GM18505 (cell line): ENCODE measurements at regions not wholly inside any gene's neighbourhood (a gene's known extent, or its start where the extent isn't known, plus 50 kb on each side); places are given as distances from the start of the nearest gene placed in this dataset.

Source experiments
- ATAC-seq: cut with Tn5 transposase; IDR thresholded peaks from one replicate; pipeline ENCODE4 v1.9.1; 2021; ENCODE audit not compliant: unreplicated experiment
- POLR2A ChIP-seq: IDR thresholded peaks from 4 replicates; pipeline ENCODE4 v1.6.1; 2011; ENCODE audit warnings: borderline replicate concordance; ENCODE audit not compliant: insufficient read depth, insufficient read length; ENCODE audit errors: extremely low read depth

DNA sequence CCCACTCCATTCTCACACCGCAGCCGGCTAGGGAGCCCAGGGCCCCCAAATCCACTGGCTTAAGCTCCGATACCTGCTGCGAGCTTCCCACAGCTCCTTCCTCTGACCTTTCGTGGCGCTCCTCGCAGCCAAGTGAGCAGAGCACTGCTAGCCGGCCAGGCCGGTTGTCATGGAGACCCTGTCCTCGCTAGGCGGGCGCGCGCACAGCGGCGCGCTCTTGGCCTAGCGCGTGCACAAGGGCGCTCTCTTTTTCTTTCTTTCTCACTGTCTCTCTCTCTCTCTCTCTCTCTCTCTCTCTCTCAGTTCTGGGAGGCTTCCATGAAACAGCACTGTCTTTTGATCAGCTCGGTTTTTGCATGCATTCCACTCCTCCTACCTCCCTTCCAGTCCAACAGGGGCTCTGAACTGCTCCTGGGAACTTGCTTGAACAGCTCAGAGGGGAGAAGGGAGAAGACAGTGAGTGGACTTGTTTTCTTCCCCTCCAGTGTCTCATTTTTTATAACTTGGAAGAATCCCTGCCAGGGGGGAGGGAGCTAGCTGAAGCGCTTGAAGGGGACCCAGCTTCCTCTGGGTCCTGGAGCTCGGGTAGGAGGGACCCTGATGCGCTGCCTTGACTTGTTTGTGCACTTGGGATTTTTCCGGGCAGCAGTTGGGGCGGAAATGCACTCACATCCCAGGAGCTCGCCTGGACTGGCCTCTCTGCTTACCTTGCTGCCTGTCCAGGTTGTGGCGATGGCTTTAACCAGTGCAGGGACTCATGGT is 100.3 kb upstream of the AKIP1 start:
- no peak for TF ChIP-seq POLR2A
- no peak for ATAC-seq

DNA sequence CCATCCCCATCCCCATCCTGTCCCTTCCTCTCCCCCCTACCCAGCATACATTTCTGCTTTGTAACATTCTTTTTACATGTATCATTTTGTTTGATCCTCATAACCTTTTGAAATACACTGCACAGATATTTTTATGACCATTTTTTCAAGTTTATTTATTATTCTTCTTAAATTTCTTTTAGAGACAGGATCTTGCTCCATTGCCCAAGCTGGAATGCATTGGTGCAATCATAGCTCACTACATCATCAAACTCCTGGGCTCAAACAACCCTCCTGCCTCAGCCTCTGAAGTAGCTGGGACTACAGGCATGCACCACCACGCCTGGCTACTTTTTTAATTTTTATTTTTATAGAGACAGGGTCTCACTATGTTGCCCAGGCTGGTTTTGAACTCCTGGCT is 99.4 kb upstream of the AKIP1 start:
- TF ChIP-seq POLR2A, result no peak
- no peak for ATAC-seq

DNA sequence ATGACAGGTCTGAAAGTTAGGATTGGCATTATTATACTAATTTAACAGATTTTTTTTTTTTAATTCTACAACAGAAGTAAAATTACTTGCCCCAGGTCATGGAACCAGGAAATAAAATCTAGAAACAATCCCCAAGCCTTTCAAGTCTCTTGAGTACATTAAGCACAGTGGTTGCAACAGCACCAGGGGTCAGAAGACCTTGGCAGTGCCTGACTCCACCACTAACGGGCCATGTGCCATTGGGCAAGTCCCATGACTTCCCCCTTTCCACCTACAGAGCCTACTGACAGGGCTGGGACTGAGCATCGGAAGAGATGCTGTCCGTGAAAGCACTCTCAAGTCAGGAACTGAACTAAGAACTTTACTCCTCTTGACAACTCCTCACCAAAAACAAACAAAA is 98.6 kb upstream of the AKIP1 start:
- no peak for TF ChIP-seq POLR2A
- ATAC-seq, result no peak

DNA sequence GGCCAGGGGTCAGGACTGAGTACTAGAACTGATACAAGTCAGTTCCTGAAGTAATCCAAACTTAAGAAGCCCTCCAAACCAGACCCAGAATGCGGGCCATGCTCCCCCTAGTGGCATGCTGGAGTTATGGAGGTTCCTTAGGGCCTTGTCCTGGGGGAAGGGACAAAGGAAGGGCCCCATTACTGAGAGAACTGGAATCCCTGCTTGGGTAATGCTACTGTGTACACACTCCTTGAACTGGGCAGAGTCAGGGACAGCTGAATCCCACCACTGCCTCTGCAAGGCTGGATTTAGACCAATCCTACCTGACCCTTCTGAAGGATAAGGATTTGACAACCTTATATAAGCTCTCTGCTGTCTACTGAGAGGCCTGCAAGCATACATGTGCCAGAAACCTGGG is 97.3 kb upstream of the AKIP1 start:
- no peak for ATAC-seq
- TF ChIP-seq POLR2A, result no peak

DNA sequence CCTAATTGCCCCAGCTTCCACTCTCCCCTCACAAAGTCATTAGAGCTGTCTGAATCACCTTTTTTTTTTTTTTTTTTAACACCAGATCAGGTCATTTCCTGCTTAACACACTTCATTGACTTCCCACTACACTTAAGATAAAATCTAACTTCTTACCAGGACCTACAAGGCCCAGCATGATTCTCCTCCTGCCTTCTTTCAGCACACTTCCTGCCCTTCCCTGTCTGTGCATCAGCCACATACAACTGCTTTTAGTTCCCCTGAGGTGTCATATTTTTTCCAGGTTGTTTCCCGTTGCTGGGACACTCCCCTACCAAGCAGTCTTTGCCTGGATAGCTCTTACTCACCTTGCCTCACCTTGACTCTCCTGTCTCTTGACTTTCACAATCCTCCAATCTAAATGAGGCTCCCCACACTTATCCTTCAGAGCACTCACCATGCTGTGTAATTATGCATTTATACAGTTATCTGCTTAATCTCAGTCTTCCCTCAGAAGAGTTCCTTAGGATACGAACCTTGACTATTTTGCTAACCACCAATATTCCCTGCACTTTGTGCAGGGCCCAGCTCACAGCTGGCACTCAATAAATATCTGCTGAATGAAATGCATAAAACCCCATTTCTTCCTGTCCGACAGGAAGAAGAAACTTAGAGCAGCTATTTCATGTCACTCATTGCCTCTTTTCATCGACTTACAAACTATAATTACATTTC is 96.6 kb upstream of the AKIP1 start:
- no peak for TF ChIP-seq POLR2A
- no peak for ATAC-seq

DNA sequence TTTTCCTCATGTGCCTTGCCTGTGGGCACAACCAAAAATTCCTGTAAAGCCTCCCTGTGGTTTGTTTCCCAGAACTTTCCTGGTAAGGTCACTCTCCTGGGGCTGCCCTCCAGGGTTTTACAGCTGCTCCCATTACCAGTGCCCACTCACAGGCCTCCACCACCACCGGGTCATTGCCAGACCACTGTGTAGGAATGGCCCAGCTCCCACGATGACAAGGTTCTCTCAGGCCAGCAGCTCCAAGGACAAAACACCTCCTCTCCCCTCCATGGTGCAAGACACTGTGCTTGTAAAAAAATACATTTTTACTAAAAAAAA is 96.1 kb upstream of the AKIP1 start:
- no peak for ATAC-seq
- TF ChIP-seq POLR2A, result no peak

DNA sequence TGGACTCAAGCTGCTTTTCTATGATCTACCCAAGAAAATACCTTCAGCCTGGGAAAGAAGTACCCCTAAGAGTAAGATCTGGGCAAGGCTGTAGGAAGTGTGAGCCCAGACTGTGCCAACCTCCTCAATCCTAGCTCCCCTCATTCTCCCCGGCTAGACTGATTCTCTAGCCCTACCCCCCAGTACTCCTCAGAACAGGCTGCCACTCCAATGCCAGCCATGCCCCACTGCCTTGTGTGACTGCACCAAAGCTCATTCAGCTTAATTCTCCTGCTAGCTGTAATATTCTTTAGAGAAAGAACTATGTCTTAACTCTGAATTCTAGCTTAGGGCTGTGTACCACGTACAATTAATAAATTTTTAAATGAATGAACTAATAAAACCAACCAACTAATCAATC is 92.6 kb upstream of the AKIP1 start:
- no peak for ATAC-seq
- TF ChIP-seq POLR2A, result no peak

DNA sequence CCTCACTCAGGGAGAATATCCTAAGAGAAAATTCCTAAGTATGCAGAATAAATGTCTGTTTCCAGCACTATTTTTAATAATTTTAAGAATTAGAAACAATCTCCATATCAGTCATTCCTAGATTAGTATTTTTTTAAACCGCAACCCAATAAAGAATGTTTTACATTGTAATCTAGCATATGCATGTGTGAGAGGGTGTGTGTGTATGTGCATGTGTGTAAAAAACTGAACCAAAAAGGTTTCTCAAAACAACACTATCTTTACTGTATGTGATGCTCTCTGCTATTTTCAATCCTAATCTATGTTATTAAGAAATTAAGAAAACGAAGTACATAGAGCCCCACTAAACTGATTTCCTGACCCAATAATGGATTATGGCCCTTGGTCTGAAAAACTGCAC is 90.6 kb upstream of the AKIP1 start:
- no peak for ATAC-seq
- TF ChIP-seq POLR2A, result no peak

DNA sequence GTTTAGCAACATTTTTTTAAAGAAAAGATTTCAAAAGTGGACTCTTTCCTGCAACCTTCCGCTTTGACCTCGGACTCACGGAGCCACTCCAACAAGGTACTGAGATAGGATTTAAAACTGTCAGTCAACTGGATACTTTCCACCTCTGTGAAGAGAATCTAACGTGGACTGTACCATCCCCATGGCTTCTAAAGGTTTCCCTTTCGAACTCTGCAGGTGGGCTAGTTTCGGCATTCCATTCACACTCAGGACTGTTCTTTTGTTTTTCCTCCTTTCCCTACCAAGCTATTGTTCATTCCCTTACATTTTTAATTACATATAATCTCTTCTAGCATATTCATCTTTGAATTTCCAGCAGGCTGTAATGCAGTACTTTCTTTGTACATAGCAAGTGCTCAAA is 88.5 kb upstream of the AKIP1 start:
- no peak for ATAC-seq

DNA sequence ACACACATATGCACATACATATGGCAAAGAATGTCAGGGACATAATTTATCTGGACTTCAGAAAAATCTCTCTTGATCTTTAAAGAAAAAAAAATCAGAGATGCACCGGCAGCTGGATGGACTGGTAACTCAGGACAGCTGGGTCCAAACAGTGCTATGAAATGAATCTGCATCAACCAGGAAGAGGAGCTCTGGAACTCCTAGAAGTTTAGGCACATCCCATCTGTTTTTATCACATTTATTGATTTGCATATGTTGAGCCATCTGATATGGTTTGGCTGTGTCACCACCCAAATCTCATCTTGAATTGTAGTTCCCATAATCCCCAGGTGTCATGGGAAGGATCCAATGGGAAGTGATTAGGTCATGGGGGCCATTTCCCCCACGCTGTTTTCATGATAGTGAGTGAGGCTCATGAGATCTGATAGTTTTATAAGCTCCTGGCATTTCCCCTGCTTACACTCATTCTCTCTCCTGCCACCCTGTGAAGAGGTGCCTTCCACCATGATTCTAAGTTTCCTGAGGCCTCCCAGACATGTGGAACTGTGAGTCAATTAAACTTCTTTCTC is 87.7 kb upstream of the AKIP1 start:
- TF ChIP-seq POLR2A, result no peak
- ATAC-seq, result no peak

More for the DNA sequence above, 88.5 kb upstream of the AKIP1 start:
- no peak for TF ChIP-seq POLR2A

DNA sequence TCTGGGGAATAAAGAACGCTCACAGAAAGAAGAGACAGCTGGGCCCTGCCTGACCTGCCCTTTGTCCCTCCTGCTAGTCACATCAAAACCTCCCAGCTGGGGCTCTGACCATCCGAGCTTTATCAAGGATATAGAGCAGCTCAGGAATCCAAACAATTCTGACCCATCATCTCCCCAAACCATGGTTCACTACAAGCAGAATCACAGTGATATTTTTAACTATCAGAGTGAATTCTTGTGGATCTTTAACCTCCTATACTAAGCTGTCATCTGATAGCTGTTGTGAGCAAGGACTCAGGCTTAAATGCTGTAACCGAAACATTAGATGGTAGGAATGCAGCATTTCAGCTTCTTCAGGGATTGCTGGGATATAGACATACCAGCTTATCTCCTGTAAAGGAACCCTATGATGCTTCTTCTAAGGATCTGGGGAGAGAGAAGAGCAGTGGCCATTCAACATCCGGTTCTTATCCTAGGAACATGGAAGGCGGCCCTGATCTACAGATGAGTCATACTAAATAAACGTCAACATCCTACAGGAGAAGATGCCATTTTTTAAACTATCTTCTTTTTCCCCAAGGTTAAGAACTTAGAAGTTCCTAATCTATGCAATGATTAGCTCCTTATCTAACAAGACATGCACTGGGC is 84.7 kb upstream of the AKIP1 start:
- no peak for ATAC-seq
- TF ChIP-seq POLR2A, result no peak

DNA sequence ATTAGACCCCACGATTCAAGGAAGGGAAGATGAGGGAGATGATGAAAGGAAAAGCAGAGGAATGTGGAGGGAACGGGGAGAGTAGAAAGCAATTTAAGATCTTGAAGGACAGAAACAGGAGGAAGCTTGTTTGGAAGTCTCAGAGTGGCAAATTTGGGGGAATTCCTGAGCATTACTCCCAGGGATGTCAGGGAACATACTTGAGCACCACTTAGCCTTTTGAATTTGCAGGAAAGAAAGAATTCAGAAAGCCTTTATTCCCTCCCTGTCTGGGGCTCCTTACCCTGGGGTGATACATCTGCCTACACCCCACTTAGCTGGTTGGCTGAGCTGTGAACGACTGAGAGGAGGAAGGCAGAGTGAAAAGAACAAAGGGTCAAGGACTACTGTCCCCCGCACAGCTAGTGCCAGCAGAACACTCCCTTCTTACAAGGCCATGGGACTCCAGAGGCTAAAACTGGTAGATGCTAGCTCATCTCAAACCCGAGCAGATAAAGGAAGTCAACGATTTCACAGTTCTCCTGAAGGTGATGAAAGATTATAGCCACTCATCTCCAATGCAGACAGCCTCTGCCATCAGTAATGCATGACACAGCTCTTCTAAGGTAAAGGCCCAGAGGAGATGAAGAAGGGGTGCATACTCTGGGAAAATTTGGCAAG is 84.0 kb upstream of the AKIP1 start:
- no peak for TF ChIP-seq POLR2A
- ATAC-seq, result no peak

DNA sequence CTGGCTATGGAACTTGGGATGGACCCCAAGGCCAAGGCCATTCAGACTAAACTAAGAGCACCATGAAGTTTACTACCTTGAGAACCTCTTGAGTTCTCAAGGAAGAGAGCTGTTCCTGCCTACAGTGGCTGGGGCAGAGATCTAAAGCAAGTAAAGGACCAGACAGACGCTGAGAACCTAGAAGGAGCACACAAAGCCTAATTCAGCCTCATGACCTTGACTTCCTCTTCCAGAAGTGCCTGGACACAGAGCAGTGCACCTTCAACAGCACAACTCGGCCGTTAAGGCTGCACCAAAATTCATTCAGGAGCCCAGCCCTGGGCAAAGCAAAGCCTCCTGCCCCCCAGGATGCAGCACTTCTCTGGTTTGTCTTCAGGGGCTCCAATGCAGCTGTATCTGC is 82.9 kb upstream of the AKIP1 start:
- TF ChIP-seq POLR2A, result no peak
- ATAC-seq, result no peak
